ENCODE measurements at regions not wholly inside any gene's neighbourhood (a gene's known extent, or its start where the extent isn't known, plus 50 kb on each side); places are given as distances from the start of the nearest gene placed in this dataset.
A peak's percentile ranks its signal among the peaks of the same experiment; 100 is the strongest.

DNA sequence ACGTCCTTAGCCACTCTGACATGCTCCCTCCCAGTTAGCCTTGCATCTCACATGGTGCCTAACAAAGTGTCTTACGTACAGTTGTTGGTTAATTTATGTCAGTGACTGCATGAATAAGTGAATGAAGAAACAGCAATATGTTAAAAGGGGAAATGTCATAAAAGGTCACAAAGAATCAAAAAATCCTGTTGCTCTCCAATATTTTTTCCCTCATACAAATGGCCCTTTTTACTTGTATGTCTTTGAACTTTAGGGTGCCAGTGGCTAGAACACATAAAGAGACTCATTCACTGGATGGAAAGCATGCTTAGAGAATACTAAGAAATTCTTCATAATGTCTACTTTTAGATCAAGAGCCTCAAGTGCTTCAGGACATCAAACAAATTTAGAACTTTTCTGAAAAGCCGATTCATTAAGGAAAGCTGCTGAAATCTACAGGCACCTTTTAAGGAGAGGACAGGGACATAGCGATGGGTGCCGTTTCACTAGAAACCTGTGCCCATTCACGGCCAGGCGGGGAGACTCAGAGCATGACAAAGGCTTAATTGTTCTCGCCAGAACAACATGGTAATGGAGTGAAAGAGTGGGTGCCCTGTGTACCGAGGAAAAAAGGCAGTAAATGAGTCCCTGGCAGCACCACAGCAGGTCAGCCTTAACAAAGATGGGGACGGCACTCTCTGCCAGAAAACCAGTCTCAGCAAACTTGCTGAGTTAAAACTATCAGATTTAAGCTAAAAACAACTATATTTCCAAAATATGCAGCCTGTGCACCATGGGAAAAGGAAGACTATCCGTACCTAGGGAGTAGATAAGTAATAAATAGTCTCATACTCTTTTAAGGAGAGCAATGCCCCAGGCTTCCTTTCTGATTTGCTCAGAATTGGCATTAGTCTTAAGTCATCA lies 71.6 kb upstream of the SPTBN1 start:
- DNase-seq: no peak
- no peaks in the 10 kb centered on the region for H3K36me3 Mint-ChIP-seq

DNA sequence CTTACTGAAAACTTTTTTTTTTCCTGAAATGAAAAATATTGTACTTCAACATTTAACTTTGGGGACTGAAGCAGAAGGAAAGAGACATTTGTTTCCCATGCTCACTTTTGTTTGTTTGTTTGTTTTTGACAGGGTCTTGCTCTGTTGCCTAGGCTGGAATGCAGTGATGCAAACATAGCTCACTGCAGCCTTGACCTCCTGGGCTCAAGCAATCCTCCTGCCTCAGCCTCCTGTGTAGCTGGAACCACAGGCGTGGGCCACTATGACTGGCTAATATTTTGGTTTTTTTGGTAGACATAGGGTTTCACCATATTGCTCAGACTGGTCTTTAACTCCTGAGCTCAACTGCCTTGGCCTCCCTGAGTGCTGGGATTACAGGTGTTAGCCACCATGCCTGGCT lies 70.9 kb upstream of the SPTBN1 start:
- Mint-ChIP-seq H3K9me3 (no peaks in the 10 kb centered on the region), H3K27me3 (no peaks in the 10 kb centered on the region), H3K4me1 (no peaks in the 10 kb centered on the region), H3K27ac (no peak overlapping the region), H3K4me3 (no peak overlapping the region), H3K36me3 (no peaks in the 10 kb centered on the region)
- DNase-seq: no peak

More for the DNA sequence above, 71.6 kb upstream of the SPTBN1 start:
- Mint-ChIP-seq H3K4me1 (no peaks in the 10 kb centered on the region), H3K4me3 (no peak overlapping the region), H3K27ac (no peak overlapping the region), H3K9me3 (no peaks in the 10 kb centered on the region), H3K27me3 (no peaks in the 10 kb centered on the region)

DNA sequence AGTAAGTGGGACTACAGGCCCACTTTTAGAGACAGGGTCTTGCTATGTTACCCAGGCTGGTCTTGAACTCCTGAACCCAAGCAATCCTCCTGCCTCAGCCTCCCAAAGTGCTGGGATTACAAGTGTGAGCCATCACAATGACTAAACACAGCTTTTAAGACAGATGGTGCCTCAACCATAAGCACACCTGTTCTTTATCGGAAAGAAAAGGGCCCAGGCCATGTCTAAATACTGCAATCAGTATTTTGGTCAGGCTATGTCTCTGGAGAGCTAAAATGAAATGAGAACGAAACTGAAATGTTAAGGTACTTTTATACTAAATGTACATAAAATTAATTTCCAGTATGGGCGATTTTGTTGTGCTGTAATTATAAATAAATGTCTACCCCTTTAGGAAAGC lies 69.5 kb upstream of the SPTBN1 start:
- no peaks in the 10 kb centered on the region for H3K9me3 Mint-ChIP-seq
- no peak overlapping the region for H3K27ac Mint-ChIP-seq
- H3K36me3 Mint-ChIP-seq: no peaks in the 10 kb centered on the region
- no peaks in the 10 kb centered on the region for H3K4me1 Mint-ChIP-seq
- no peak overlapping the region for H3K4me3 Mint-ChIP-seq
- DNase-seq: no peak
- no peaks in the 10 kb centered on the region for H3K27me3 Mint-ChIP-seq

DNA sequence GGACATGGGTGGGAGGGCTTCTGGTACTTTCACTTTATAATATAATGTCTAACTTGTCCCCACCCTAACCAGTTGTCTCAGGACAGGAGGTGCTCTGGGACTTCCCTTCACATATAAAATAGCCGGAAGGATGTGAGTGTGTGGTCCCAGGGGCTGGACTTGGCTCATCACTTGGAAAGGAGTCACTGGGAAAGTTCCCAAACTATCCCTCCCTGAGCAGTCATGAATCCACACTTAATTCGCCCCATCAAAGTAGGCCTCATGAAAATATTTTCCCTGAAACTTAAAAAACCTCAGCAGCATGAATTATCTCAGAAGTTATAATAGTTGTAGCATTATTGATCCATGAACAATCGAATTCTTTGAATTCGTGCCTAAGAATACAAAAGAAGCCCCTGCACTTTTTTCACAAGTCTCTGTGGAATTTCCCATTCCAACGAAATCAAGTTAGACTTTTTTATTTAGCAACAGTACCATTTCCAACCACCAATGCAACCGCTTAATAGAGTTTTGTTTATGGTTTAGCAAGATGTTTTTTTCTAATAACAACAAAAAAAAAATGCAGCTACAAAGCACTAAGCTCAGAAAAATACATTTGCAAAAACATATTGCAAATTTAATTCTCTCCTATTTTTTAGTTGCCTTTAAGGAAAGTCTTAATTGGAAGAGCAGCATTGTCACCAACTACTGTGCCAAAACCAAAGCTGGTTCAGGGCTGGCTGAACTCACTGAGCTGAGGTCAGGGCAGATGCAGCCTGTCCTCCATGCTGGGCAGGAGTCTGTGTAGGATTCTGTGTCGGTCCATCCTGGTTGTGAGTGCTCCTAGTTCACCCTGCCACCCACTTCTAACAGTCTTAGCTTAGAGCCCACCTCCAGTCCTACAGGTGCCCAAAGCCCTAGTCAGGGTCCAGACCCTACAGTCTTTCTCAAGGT lies 68.8 kb upstream of the SPTBN1 start:
- Mint-ChIP-seq H3K4me1 (no peaks in the 10 kb centered on the region), H3K27me3 (no peaks in the 10 kb centered on the region)

DNA sequence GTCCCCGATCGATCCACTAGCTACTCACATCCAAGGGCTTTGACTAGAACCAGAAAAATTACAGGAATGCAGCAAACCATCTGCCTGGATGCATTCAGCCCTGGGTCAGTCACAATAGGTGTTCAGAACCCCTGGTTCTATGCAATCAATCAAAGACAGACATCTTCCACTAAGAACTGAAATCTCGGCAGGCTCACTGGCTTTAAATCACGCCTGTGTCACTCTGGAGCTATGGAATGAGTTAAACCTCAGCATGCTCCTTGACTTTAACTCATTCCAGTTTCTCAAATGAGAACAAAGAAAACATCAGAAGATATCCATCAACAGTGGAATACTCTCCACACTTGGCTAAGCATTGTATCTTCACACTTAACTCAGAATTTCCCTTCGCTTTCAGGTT lies 68.1 kb upstream of the SPTBN1 start:
- Mint-ChIP-seq H3K9me3 (no peaks in the 10 kb centered on the region), H3K4me1 (no peaks in the 10 kb centered on the region), H3K27ac (no peak overlapping the region), H3K27me3 (no peaks in the 10 kb centered on the region), H3K36me3 (no peaks in the 10 kb centered on the region), H3K4me3 (no peak overlapping the region)
- no peak for DNase-seq

More for the DNA sequence above, 68.8 kb upstream of the SPTBN1 start:
- H3K27ac Mint-ChIP-seq: no peak overlapping the region
- no peaks in the 10 kb centered on the region for H3K36me3 Mint-ChIP-seq
- H3K9me3 Mint-ChIP-seq: no peaks in the 10 kb centered on the region
- no peak overlapping the region for H3K4me3 Mint-ChIP-seq
- DNase-seq: no peak

DNA sequence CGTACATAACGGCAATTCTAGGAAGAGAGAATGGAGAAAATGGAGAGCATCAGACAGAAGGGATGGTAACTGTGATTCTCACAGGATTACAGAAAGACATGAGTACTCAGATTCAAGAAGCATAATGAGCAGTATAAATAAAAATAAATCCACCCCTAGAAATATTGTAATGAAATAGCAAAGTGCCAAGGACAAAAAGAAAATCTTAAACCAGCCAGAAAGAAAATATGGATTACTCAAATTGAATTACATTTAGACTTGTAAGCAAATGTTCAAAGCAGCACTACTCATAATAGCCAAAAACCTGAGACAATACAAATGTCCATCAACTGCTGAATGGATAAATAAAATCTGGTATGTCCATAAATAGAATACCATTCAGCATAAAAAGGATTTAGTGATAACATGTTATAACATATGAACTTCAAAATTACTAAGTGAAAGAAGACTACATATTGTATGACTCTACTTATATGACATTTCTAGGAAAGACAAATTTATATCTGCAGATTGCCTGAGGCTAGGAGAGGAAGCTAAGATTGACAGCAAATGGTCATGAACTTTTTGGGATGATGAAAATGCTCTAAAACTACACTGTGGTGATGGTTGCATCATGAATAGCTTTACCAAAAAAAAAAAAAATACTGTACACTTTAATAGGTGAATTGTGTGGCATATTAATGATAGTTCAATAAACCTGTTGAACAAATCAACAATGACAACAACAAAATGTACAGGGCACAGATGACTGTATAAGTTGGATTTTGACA lies 63.4 kb upstream of the SPTBN1 start:
- H3K27me3 Mint-ChIP-seq: no peaks in the 10 kb centered on the region
- DNase-seq: no peak
- H3K4me3 Mint-ChIP-seq: no peak overlapping the region
- H3K9me3 Mint-ChIP-seq: peaks cover 2% of the 10 kb centered on the region
- H3K4me1 Mint-ChIP-seq: peaks cover 8% of the 10 kb centered on the region
- no peaks in the 10 kb centered on the region for H3K36me3 Mint-ChIP-seq
- no peak overlapping the region for H3K27ac Mint-ChIP-seq

DNA sequence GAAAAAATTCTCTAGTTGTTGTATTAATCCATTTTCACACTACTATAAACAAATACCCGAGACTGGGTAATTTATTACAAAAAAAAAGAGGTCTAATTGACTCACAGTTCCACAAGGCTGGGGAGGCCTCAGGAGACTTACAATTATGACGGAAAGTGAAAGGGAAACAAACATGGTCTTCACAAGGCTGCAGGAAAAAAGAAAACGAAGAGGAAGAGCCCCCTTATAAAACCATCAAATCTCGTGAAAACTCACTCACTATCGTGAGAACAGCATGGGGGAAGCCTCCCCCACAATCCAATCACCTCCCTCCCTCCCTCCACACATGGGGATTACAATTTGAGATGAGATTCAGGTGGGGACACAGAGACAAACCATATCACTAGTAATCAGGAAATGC lies 61.7 kb upstream of the SPTBN1 start:
- Mint-ChIP-seq H3K4me1 (peaks cover 8% of the 10 kb centered on the region), H3K4me3 (no peak overlapping the region), H3K36me3 (no peaks in the 10 kb centered on the region), H3K27me3 (no peaks in the 10 kb centered on the region), H3K9me3 (peaks cover 2% of the 10 kb centered on the region), H3K27ac (peak overlapping the region; percentile 70)
- DNase-seq: peak; percentile 1

DNA sequence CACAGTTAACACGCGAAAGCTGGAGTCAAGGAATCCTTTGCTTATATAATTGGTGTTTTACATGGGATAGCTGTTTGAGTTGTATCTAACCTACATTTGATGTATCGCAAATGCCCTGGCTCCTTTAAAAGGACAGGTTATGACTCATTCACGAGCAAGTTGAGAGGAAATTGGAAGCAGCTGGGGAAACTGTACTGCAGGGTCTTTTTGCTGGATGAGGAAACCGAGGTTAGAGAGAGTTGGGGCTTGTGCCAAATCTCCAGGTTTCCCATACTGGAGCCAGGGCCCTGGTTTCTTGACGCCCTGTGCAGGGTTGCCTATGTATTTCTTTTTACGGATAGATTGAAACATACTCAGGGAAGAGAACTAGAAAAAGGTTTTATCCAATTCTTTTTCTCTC lies 60.0 kb upstream of the SPTBN1 start:
- Mint-ChIP-seq H3K4me3 (no peak overlapping the region), H3K36me3 (no peaks in the 10 kb centered on the region)

DNA sequence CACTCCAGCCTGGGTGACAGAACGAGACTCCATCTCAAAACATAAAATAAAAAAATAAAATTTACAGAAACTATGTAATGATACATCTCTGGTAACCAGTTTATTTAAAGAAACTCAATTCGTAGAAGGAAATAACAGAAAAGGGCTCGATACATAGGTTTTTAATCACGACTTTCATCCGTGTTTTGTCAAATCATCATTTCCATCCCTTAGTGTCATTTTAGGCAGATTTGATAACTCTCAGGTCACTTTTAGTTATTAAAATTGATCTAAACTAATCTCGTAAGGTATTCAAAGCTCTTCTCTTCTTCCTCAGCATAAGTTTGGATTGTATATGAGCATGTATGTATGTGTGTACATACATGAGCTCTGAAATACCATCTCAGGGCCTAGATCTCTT lies 59.3 kb upstream of the SPTBN1 start:
- no peak overlapping the region for H3K4me3 Mint-ChIP-seq
- DNase-seq: no peak
- H3K27me3 Mint-ChIP-seq: no peaks in the 10 kb centered on the region
- H3K36me3 Mint-ChIP-seq: no peaks in the 10 kb centered on the region
- H3K9me3 Mint-ChIP-seq: peaks cover 2% of the 10 kb centered on the region
- H3K4me1 Mint-ChIP-seq: peaks cover 8% of the 10 kb centered on the region
- no peak overlapping the region for H3K27ac Mint-ChIP-seq

More for the DNA sequence above, 60.0 kb upstream of the SPTBN1 start:
- Mint-ChIP-seq H3K27ac (no peak overlapping the region), H3K27me3 (no peaks in the 10 kb centered on the region), H3K9me3 (peaks cover 2% of the 10 kb centered on the region), H3K4me1 (peaks cover 8% of the 10 kb centered on the region)
- DNase-seq: no peak

DNA sequence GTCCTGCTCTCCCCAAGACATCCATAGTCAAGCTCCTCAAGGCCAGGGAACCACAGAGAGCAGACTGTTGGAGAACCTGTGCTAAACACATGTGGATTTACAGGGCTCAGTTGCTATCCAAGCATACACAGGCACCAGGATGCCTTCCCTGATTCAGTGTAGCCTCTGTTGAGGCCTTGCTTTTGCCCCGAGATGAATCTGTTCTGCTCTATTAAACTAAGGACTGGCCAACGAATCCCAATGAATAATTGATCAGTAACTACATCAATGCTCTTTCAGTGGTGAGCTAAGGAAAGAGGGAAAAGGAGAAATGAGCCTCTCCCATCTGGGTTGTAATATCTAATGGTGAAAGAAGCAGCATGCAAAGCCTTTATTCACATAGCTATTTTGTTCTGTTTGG lies 58.7 kb upstream of the SPTBN1 start:
- Mint-ChIP-seq H3K27ac (no peak overlapping the region), H3K36me3 (no peaks in the 10 kb centered on the region), H3K4me1 (peaks cover 8% of the 10 kb centered on the region), H3K27me3 (no peaks in the 10 kb centered on the region), H3K4me3 (no peak overlapping the region), H3K9me3 (peaks cover 2% of the 10 kb centered on the region)
- no peak for DNase-seq

DNA sequence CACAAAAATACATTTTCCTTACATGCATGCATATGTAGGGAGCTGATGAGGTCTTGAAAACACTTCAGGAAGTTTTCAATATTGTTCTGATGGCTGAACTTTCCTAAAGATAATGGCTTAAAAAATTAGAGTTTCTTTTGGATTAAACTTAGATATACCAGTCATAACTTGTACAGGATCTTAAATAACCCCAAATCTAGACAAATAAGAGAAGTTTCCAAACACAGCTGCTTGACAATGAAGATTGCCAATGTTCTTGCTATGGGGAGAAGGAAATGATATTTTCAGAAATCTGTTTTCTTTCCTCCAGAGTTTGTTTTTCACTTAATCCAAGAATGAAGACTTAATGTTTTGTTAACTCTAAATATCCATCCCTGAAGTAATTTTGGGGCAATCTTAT lies 54.6 kb upstream of the SPTBN1 start:
- Mint-ChIP-seq H3K4me1 (peaks cover 2% of the 10 kb centered on the region), H3K36me3 (no peaks in the 10 kb centered on the region), H3K9me3 (no peaks in the 10 kb centered on the region), H3K27ac (no peak overlapping the region), H3K27me3 (no peaks in the 10 kb centered on the region), H3K4me3 (no peak overlapping the region)
- no peak for DNase-seq

DNA sequence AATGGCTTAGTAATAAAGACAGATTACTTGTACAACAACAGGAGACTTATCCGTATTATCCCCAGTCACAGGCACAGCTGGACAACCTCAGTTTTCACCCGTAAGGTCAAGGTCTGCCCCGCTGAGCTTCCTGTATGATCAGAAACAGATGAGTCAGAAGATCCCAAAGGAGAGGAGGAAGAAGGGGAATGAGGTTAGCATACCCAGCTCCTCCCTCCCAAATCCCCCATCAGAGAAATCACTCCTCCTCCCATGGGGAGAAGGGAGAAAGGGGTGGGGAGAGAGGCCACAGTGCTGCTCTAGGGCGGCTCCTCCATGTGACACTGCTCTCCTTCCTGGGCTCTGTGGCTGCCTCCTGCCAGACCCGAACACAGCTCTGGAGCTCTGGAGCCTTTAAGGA lies 53.8 kb upstream of the SPTBN1 start:
- Mint-ChIP-seq H3K27ac (no peak overlapping the region), H3K36me3 (no peaks in the 10 kb centered on the region), H3K4me1 (peaks cover 2% of the 10 kb centered on the region), H3K4me3 (no peak overlapping the region), H3K27me3 (no peaks in the 10 kb centered on the region), H3K9me3 (no peaks in the 10 kb centered on the region)
- DNase-seq: no peak

DNA sequence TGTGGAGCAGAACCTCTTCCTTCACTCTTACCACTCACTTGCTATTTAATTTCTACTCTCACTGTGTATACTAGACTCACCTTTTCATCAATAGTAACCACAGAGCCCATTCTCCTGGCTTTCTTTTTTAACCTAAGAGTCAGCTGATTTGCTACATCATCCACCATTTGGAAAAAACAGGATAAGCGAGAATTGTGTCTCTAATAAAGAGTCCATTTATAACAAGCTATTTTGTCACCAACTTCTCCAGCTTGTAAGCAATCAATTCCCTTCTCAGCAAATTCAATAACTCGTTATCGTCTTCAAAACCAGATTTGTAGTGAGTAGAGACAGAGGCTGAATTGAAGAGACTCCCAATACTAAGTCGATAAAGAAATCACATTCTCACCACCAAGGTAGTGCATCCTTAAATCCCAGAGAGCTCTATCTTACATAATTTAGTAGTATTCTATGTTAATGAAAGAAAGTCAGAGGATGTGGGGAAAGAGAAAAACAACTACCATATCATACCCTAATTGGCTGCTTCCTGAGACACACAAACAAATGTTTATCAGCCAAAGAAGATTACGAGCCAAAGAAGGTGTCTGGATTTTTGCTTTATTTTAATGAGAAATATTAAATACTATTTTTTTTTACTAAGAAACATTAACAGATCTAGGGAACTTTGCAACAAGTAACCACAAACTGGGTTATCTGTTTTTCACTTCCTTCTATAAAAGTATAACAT lies 52.5 kb upstream of the SPTBN1 start:
- Mint-ChIP-seq H3K27ac (no peak overlapping the region), H3K4me1 (peaks cover 2% of the 10 kb centered on the region), H3K36me3 (no peaks in the 10 kb centered on the region), H3K27me3 (no peaks in the 10 kb centered on the region), H3K9me3 (no peaks in the 10 kb centered on the region), H3K4me3 (no peak overlapping the region)
- DNase-seq: no peak

DNA sequence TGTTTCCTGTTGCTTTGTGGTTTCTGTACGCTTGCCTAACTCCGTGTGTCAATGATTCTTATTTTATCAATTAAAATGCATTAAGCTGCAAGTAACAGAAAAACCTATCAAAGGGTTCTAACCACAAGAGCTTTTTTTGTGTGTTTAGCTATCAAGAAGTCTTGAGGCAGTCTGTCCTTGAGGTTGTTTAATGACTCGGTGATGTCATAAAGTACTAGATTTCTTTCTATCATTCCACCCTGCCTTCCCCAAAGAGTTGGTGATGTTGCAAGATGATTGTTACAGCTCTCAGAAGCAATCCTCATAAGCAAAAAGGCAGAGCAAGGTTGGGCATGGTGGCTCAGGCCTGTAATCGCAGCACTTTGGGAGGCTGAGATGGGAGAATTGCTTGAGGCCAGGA lies 51.9 kb upstream of the SPTBN1 start:
- no peak for DNase-seq
- H3K4me1 Mint-ChIP-seq: peaks cover 2% of the 10 kb centered on the region
- H3K36me3 Mint-ChIP-seq: no peaks in the 10 kb centered on the region
- H3K4me3 Mint-ChIP-seq: no peak overlapping the region
- H3K27ac Mint-ChIP-seq: no peak overlapping the region
- no peaks in the 10 kb centered on the region for H3K9me3 Mint-ChIP-seq
- H3K27me3 Mint-ChIP-seq: no peaks in the 10 kb centered on the region
